ENCODE measurements at regions not wholly inside any gene's neighbourhood (a gene's known extent, or its start where the extent isn't known, plus 50 kb on each side); places are given as distances from the start of the nearest gene placed in this dataset.
"Not testable (repeated sequence)": the region's sequence is repeated elsewhere in the genome, so short reads cannot be mapped to it uniquely, and the experiment has no call there.

DNA sequence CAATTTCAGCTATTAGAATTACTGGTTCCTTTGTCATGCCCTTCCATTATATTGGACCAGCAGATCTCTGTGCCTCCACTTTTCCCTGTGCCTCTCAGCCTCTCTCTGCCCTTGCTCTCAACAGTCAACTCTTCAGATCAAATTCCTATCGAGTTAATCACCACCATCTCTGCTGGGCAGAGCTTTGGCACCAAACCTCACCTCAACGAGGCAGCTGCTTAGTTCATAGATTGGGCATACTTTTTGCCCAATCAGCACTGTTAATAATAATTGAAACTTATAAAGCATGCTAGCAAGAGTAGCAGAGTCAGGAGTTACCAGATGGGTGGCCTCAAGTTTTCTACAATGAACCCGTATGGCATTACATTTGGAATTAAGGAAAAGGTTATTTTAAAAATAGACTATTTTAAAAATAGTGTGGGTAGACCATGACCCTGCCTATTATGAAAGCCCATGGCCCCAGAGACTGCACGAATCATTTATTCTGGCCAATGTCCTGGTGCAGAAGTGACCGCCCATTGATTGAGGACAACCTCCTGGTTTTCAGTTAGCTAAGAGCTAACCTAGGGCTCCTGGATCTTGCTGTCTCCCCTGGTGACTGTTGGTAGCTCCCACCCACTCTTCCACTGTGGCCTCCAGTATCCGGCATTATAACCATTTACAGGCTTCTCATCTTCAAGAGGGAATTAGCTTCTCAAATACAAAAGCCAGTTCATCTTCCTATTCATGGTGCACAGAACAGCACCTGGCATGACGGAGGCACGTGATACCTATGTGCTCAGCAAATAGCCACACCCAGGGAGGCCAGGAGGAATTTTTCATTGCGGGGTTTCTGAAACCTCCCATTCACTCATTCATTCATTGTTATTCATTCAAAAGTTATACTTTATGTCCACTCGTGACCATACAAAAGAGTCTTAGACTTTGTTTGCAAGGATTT lies 265.4 kb downstream of the INHBA start:
- ATAC-seq (no peak), DNase-seq (no peak)
- Histone ChIP-seq H3K4me1 (no peaks in the 10 kb centered on the region), H3K4me3 (no peak overlapping the region), H3K9me3 (no peaks in the 10 kb centered on the region), H3K27ac (no peak overlapping the region), H3K27me3 (no peaks in the 10 kb centered on the region), H3K36me3 (no peaks in the 10 kb centered on the region)
- intact Hi-C loops (cut with DNase I): no loop called here
- TF ChIP-seq, protein P1, sequence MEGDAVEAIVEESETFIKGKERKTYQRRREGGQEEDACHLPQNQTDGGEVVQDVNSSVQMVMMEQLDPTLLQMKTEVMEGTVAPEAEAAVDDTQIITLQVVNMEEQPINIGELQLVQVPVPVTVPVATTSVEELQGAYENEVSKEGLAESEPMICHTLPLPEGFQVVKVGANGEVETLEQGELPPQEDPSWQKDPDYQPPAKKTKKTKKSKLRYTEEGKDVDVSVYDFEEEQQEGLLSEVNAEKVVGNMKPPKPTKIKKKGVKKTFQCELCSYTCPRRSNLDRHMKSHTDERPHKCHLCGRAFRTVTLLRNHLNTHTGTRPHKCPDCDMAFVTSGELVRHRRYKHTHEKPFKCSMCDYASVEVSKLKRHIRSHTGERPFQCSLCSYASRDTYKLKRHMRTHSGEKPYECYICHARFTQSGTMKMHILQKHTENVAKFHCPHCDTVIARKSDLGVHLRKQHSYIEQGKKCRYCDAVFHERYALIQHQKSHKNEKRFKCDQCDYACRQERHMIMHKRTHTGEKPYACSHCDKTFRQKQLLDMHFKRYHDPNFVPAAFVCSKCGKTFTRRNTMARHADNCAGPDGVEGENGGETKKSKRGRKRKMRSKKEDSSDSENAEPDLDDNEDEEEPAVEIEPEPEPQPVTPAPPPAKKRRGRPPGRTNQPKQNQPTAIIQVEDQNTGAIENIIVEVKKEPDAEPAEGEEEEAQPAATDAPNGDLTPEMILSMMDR (IDR thresholded peaks at IDR 0.05): no peak

DNA sequence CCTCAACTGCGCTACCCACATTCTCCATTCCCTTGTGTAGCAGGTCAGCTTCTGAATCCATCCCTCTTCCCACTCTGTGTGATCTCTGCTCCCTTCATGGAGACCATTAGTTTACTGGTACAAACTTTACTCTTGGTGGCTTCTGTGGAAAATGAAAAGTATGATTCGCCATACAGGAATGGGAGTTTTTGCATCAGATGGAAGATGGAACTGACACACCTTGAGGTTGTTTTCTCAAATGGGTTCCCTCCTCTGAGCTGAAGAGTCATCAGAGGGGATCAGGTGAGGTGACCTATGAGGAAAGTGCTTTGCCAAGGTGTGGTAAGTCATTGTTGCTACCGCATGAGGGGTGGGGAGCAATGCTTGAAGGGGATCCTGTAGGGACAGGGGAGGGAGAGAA lies 266.8 kb downstream of the INHBA start:
- H3K27ac ChIP-seq: no peak overlapping the region
- ATAC-seq (no peak), DNase-seq (no peak)
- no peak overlapping the region for H3K4me3 ChIP-seq
- H3K4me1 ChIP-seq: no peaks in the 10 kb centered on the region
- H3K27me3 ChIP-seq: no peaks in the 10 kb centered on the region
- H3K36me3 ChIP-seq: no peaks in the 10 kb centered on the region
- intact Hi-C loops (cut with DNase I): no loop called here
- TF ChIP-seq, protein P1 (IDR thresholded peaks at IDR 0.05): no peak
- no peaks in the 10 kb centered on the region for H3K9me3 ChIP-seq

DNA sequence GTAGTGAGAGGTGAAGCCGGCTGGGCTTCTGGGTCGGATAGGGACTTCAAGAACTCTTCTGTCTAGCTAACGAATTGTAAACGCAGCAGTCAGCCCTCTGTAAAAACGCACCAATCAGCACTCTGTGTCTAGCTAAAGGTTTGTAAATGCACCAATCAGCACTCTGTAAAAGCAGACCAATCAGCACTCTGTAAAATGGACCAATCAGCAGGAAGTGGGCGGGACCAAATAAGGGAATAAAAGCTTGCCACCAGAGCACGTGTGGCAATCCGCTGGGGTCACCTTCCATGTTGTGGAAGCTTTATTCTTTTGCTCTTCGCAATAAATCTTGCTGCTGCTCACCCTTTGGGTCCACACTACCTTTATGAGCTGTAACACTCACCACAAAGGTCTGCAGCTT lies 267.9 kb downstream of the INHBA start:
- H3K36me3 ChIP-seq; intact Hi-C loops (cut with DNase I); H3K27me3 ChIP-seq; H3K27ac ChIP-seq; ATAC-seq; H3K4me1 ChIP-seq; DNase-seq; H3K4me3 ChIP-seq; H3K9me3 ChIP-seq: not testable (repeated sequence)

DNA sequence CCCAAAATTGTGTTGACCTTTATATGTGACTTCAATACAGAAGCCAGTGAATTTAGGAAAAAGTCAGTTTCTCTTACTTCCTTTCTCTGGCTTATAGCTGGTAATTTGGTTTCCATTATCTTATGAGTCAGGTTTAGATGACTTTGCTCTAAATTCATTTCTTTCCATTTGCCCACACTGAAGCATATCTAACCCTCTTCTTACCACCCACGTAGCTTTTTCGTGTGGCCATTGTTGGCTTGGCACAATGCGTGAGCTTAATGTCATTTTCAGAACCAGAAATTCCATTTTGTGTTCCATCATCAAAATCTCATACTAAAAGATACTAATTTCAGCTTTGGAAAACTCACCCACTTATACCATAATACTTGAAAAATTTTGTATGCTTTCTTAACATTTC lies 271.2 kb downstream of the INHBA start:
- H3K36me3 ChIP-seq: no peaks in the 10 kb centered on the region
- no peak overlapping the region for H3K27ac ChIP-seq
- no peaks in the 10 kb centered on the region for H3K4me1 ChIP-seq
- no peaks in the 10 kb centered on the region for H3K27me3 ChIP-seq
- intact Hi-C loops (cut with DNase I): no loop called here
- DNase-seq (no peak), ATAC-seq (no peak)
- TF ChIP-seq, protein P1 (IDR thresholded peaks at IDR 0.05): no peak
- no peak overlapping the region for H3K4me3 ChIP-seq
- no peaks in the 10 kb centered on the region for H3K9me3 ChIP-seq

DNA sequence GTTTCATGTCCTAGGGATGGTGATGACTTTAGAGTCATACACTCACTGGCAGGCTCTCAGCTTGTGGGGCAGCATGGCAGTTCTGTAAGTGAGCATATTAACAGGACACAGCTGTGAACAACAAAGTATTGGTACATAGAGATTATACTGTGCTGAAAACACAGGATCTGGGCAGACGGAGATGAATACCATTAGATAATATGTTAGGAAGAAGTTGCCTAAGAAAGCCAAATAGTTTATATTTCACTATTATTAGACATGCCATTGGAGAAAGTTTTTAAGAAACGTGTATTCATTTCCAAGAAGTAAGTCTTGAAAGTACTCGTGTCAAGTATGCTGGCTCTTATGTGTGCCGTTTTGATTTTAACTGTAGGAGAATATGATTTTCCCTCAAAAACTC lies 274.5 kb downstream of the INHBA start:
- no peaks in the 10 kb centered on the region for H3K36me3 ChIP-seq
- no peaks in the 10 kb centered on the region for H3K27me3 ChIP-seq
- H3K4me3 ChIP-seq: no peak overlapping the region
- DNase-seq: no peak
- intact Hi-C loops (cut with DNase I): no loop called here
- H3K9me3 ChIP-seq: no peaks in the 10 kb centered on the region
- TF ChIP-seq, protein P1 (IDR thresholded peaks at IDR 0.05): no peak
- no peak overlapping the region for H3K27ac ChIP-seq
- no peak for ATAC-seq
- no peaks in the 10 kb centered on the region for H3K4me1 ChIP-seq

DNA sequence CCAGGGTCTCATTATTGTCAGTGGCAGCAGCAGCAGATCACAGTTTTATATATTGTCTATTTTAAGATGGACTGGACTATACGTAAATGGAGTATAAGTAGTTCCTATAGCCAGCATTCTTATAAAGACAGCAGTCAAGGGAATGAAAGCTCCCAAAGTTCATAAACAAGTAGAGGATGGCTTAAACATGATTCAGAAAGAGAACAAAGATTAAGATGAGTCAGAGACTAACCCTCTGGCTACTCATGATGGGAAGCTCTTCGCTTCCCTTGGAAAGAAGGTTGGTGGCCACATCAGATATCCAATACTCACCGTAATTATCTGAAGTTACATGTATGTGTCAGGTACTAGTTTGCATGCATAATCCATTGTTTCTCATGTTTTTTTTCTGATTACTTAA lies 277.0 kb downstream of the INHBA start:
- ATAC-seq (no peak), DNase-seq (no peak)
- Histone ChIP-seq H3K4me3 (no peak overlapping the region), H3K36me3 (no peaks in the 10 kb centered on the region), H3K27ac (no peak overlapping the region), H3K4me1 (no peaks in the 10 kb centered on the region), H3K9me3 (no peaks in the 10 kb centered on the region), H3K27me3 (no peaks in the 10 kb centered on the region)
- intact Hi-C loops (cut with DNase I): no loop called here
- TF ChIP-seq, protein P1 (IDR thresholded peaks at IDR 0.05): no peak
